ENCODE measurements at regions not wholly inside any gene's neighbourhood (a gene's known extent, or its start where the extent isn't known, plus 50 kb on each side); places are given as distances from the start of the nearest gene placed in this dataset.

DNA sequence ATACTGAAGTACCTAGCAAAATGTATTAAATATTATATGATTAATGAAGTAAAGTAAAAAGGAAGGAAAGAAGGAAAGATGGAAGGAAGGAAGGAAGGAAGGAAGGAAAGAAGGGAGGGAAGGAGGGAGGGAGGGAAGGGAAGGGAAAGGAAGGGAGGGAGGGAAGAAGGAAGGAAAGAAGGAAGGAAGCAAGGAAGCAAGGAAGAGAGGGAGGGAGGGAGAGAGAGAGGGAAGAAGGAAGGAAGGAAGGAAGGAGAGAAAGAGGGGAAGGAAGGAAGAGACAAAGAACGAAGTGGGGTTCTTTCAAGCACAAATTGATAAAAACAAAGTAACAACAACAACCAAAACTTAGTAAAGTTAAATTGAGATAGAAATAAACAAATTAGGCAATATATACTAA, 622.3 kb upstream of the ADGRB3 start:
- H3K4me3 ChIP-seq: no peak overlapping the region
- H3K27ac ChIP-seq: no peak overlapping the region
- DNase-seq: no peak
- no peaks in the 10 kb centered on the region for H3K36me3 ChIP-seq (ENCODE audit: low read depth)
- H3K27me3 ChIP-seq (ENCODE audit: insufficient read depth, low read depth): no peaks in the 10 kb centered on the region
- H3K79me2 ChIP-seq (ENCODE audit: low read depth): no peaks in the 10 kb centered on the region
- no peaks in the 10 kb centered on the region for H3F3A ChIP-seq (ENCODE audit: insufficient read depth, low read depth)
- intact Hi-C loops (cut with micrococcal nuclease; ENCODE audit: unreplicated experiment): no loop called here
- no peaks in the 10 kb centered on the region for H4K20me1 ChIP-seq (ENCODE audit: insufficient read depth)
- CTCF ChIA-PET: no interaction called here
- H3K9me3 ChIP-seq (ENCODE audit: insufficient read depth, low read depth): no peaks in the 10 kb centered on the region
- TF ChIP-seq EZH2 (IDR thresholded peaks at IDR 0.05; ENCODE audit: low read depth): no peak
- TF ChIP-seq, protein P1, sequence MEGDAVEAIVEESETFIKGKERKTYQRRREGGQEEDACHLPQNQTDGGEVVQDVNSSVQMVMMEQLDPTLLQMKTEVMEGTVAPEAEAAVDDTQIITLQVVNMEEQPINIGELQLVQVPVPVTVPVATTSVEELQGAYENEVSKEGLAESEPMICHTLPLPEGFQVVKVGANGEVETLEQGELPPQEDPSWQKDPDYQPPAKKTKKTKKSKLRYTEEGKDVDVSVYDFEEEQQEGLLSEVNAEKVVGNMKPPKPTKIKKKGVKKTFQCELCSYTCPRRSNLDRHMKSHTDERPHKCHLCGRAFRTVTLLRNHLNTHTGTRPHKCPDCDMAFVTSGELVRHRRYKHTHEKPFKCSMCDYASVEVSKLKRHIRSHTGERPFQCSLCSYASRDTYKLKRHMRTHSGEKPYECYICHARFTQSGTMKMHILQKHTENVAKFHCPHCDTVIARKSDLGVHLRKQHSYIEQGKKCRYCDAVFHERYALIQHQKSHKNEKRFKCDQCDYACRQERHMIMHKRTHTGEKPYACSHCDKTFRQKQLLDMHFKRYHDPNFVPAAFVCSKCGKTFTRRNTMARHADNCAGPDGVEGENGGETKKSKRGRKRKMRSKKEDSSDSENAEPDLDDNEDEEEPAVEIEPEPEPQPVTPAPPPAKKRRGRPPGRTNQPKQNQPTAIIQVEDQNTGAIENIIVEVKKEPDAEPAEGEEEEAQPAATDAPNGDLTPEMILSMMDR (conservative IDR thresholded peaks at IDR 0.05): no peak
- no TSS peak for BruUV-seq (replicated peaks)
- POLR2A ChIA-PET (ENCODE audit: unreplicated experiment): no interaction called here
- H3K4me1 ChIP-seq (replicated peaks; ENCODE audit: insufficient read depth): no peaks in the 10 kb centered on the region
- H2AFZ ChIP-seq: no peak overlapping the region
- H3K9me2 ChIP-seq (ENCODE audit: insufficient read depth): no peaks in the 10 kb centered on the region
- H3K4me2 ChIP-seq: no peak overlapping the region

DNA sequence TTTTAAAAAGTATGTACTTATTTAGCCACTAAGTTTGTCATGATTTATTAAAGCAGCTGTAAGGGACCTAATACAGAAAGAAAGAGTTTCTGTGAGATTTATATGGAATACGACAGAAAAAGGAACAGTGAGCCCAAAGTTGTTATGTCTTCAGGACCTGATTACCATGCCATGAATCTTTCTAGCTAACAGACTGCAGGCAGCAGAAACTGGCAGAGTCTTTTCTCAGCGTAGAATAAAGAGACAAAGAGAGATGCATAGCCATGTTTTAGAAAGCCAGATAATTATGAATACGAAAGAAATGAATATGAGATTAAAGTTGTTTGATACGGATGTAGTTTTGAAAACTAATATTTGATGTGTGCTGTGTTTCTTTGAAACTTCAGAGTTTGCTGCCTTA, 624.1 kb upstream of the ADGRB3 start:
- H3K36me3 ChIP-seq (ENCODE audit: low read depth): no peaks in the 10 kb centered on the region
- H3K4me2 ChIP-seq: no peak overlapping the region
- H4K20me1 ChIP-seq (ENCODE audit: insufficient read depth): no peaks in the 10 kb centered on the region
- H3K27ac ChIP-seq: no peak overlapping the region
- POLR2A ChIA-PET (ENCODE audit: unreplicated experiment): no interaction called here
- intact Hi-C loops (cut with micrococcal nuclease; ENCODE audit: unreplicated experiment): no loop called here
- H3K4me3 ChIP-seq: no peak overlapping the region
- no peak for TF ChIP-seq EZH2 (IDR thresholded peaks at IDR 0.05; ENCODE audit: low read depth)
- H3K79me2 ChIP-seq (ENCODE audit: low read depth): no peaks in the 10 kb centered on the region
- no peaks in the 10 kb centered on the region for H3K4me1 ChIP-seq (replicated peaks; ENCODE audit: insufficient read depth)
- H3K9me2 ChIP-seq (ENCODE audit: insufficient read depth): no peaks in the 10 kb centered on the region
- no peaks in the 10 kb centered on the region for H3K27me3 ChIP-seq (ENCODE audit: insufficient read depth, low read depth)
- H2AFZ ChIP-seq: no peak overlapping the region
- DNase-seq: no peak
- no TSS peak for BruUV-seq (replicated peaks)
- CTCF ChIA-PET: no interaction called here
- no peaks in the 10 kb centered on the region for H3K9me3 ChIP-seq (ENCODE audit: insufficient read depth, low read depth)
- no peaks in the 10 kb centered on the region for H3F3A ChIP-seq (ENCODE audit: insufficient read depth, low read depth)

DNA sequence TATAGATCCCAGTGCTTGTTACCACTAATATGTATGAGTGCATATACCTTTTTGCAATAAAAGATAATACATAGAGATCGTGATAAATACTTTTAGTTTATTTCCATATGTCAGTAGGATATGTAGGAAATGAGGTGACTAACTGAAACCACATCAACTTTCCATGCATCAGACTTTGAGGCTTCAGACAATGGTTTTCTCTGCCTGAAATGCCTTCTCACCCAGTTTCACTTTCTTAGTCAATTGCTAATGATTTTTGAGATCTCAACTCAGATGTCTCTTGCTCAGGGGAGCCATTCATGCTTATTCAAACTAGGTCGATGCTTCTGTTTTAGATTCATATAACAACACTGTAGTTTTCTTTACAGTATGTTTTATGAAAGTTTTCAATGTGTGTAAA, 626.6 kb upstream of the ADGRB3 start:
- no peak for DNase-seq
- no peak overlapping the region for H3K4me3 ChIP-seq
- CTCF ChIA-PET: no interaction called here
- H2AFZ ChIP-seq: no peak overlapping the region
- no peaks in the 10 kb centered on the region for H3K79me2 ChIP-seq (ENCODE audit: low read depth)
- H4K20me1 ChIP-seq (ENCODE audit: insufficient read depth): no peaks in the 10 kb centered on the region
- intact Hi-C loops (cut with micrococcal nuclease; ENCODE audit: unreplicated experiment): no loop called here
- no peaks in the 10 kb centered on the region for H3K36me3 ChIP-seq (ENCODE audit: low read depth)
- TF ChIP-seq, protein P1 (conservative IDR thresholded peaks at IDR 0.05): no peak
- no peak for TF ChIP-seq EZH2 (IDR thresholded peaks at IDR 0.05; ENCODE audit: low read depth)
- H3F3A ChIP-seq (ENCODE audit: insufficient read depth, low read depth): no peaks in the 10 kb centered on the region
- POLR2A ChIA-PET (ENCODE audit: unreplicated experiment): interaction anchor here (0.6 kb wide), 1 partner anchor 8 kb away, joined by 4 read pairs; no protein-coding TSS in a partner anchor
- no peak overlapping the region for H3K4me2 ChIP-seq
- no peaks in the 10 kb centered on the region for H3K9me2 ChIP-seq (ENCODE audit: insufficient read depth)
- H3K4me1 ChIP-seq (replicated peaks; ENCODE audit: insufficient read depth): no peaks in the 10 kb centered on the region
- no TSS peak for BruUV-seq (replicated peaks)
- no peak overlapping the region for H3K27ac ChIP-seq
- H3K27me3 ChIP-seq (ENCODE audit: insufficient read depth, low read depth): no peaks in the 10 kb centered on the region
- no peaks in the 10 kb centered on the region for H3K9me3 ChIP-seq (ENCODE audit: insufficient read depth, low read depth)

DNA sequence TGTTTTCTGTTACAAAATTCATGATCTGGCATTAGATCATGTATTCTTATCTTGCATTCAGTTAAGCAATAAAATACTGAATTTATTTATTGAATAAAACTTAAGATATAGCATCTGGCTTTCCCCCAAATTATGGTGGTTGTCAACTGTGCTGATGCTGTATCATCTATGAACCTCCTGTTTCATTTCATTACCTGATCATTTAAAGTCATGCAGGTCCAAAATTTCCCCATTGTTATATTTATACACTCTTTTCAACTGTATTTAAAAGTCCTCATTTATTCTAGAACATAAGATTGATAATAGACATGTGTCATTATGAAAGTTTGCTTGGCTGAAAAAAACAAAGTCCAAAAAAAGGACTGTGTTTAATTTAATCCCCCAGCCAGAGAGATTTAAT, 627.4 kb upstream of the ADGRB3 start:
- H3F3A ChIP-seq (ENCODE audit: insufficient read depth, low read depth): no peaks in the 10 kb centered on the region
- DNase-seq: no peak
- H4K20me1 ChIP-seq (ENCODE audit: insufficient read depth): no peaks in the 10 kb centered on the region
- TF ChIP-seq EZH2 (IDR thresholded peaks at IDR 0.05; ENCODE audit: low read depth): no peak
- TF ChIP-seq, protein P1 (conservative IDR thresholded peaks at IDR 0.05): no peak
- no TSS peak for BruUV-seq (replicated peaks)
- no peak overlapping the region for H2AFZ ChIP-seq
- no peaks in the 10 kb centered on the region for H3K4me1 ChIP-seq (replicated peaks; ENCODE audit: insufficient read depth)
- ChIA-PET CTCF (no interaction called here), POLR2A (ENCODE audit: unreplicated experiment) (no interaction called here)
- no peak overlapping the region for H3K4me2 ChIP-seq
- intact Hi-C loops (cut with micrococcal nuclease; ENCODE audit: unreplicated experiment): no loop called here
- no peaks in the 10 kb centered on the region for H3K79me2 ChIP-seq (ENCODE audit: low read depth)
- no peaks in the 10 kb centered on the region for H3K36me3 ChIP-seq (ENCODE audit: low read depth)
- no peaks in the 10 kb centered on the region for H3K27me3 ChIP-seq (ENCODE audit: insufficient read depth, low read depth)
- H3K4me3 ChIP-seq: no peak overlapping the region
- H3K9me3 ChIP-seq (ENCODE audit: insufficient read depth, low read depth): no peaks in the 10 kb centered on the region
- no peak overlapping the region for H3K27ac ChIP-seq
- H3K9me2 ChIP-seq (ENCODE audit: insufficient read depth): no peaks in the 10 kb centered on the region

Data from PC-9 (cell line).